ENCODE measurements at regions not wholly inside any gene's neighbourhood (a gene's known extent, or its start where the extent isn't known, plus 50 kb on each side); places are given as distances from the start of the nearest gene placed in this dataset.

DNA sequence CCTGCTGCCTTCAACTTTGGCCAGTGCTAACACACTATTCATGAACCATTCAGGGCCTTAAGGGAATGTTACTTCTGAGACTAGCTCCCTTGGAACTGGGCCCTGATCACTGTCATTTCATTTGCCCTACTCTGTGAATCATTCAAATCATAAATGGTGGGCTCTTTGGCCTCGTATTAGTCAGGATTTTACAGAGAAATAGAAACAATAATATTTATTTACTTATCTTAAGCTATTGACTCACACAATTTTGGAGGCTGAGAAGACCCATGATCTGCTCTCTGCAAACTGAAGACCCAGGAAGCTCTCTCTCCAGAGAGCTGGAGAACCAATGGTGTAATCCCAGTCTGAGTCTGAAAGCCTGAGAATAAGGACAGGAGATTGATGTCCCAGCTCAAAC, 398.5 kb downstream of the LRIG3 start:
- no peak for TF ChIP-seq CTCF (IDR thresholded peaks at IDR 0.05; ENCODE audit: insufficient read depth, low read length)
- TF ChIP-seq POLR2AphosphoS5 (IDR thresholded peaks at IDR 0.05; ENCODE audit: low read depth): no peak

All from HL-60 (cell line).